Fibroblast of villous mesenchyme (primary cell): ENCODE measurements at regions not wholly inside any gene's neighbourhood (a gene's known extent, or its start where the extent isn't known, plus 50 kb on each side); places are given as distances from the start of the nearest gene placed in this dataset.

Experiments
- DNase-seq: peaks from one replicate; pipeline ENCODE4 v3.0.0-alpha.2; 2010; ENCODE audit warnings: low read depth
- H3K4me3 ChIP-seq: 2 replicates; pipeline ENCODE4 v1.5.1; 2011; ENCODE audit warnings: low read depth, mild to moderate bottlenecking, low read length
- CTCF ChIP-seq: IDR thresholded peaks from 2 replicates; pipeline ENCODE4 v1.5.1; 2012; ENCODE audit warnings: low read depth, mild to moderate bottlenecking, low read length; ENCODE audit not compliant: insufficient read depth

DNA sequence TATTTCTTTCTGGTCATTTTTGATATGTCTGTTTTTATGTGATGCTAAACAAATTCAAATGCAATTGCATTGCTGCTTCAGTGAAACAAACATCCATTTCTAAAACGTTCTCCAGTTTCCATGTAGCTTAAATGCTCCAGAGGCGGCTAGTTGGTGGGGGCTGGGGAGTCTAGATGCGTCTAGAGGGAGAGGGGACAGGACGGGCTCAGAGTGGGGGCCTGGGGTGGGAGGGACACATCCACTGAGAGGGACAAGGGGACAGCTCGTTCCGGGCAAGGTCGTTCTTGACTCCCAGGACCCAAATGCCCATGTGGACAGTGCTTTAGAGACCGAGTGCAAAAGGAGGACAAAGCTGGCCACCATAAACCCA, 102.3 kb downstream of the FOXL1 start:
- no peak for TF ChIP-seq CTCF
- no peak overlapping the region for H3K4me3 ChIP-seq
- no peak for DNase-seq

- H3K4me3 ChIP-seq: no peak overlapping the region
- DNase-seq: no peak
- TF ChIP-seq CTCF: no peak
These were observed 102.8 kb downstream of the FOXL1 start for GRCh38 chr16:86681031-86681756.

DNA sequence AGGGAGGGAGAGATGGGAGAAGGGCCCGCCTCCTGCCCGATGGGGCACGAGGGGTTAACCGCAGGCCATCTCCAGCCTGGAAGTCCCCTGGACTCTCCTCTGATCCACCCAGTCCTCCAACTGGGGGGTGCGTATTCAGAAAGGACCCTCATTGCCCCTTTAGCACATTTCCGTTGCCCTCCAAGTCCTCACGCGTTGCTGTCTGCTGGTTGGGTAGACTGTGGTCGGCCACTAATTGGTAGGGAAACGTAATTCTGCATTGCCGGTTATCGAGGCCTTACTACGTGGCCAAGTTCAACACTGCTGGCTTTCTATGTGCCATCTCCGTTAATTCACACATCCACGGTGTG, 103.4 kb downstream of the FOXL1 start:
- H3K4me3 ChIP-seq: no peak overlapping the region

DNA sequence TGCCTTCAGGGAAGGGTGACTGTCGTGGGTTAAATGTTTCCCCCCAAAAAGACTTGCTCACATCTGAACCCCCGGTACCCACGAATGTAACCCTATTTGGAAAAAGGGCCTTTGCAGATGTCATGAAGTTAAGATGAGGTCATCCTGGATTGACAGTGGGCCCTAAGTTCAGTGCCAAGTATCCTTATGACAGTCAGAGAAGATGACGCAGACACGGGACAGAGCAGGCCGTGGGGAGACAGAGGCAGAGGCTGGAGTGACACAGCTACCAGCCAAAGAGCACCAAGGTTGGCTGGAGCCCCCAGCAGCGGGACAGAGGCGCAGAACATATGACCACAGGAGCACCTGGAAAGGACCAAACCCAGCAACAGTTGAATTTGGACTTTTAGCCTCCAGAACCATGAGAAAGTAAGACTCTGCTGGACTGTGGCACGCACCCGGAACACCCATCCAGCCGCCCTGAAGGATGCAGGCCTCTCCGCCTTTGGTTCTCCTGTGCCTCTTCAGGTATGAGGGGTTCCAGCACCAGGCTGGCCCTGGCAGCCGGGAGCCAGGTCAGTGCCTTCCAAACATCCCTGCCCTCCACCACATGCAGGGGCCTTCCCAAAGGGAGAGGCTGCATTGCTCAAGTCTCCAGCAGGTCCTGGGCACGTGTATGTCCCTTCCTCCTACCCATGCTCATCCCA, 104.0 kb downstream of the FOXL1 start:
- no peak overlapping the region for H3K4me3 ChIP-seq
- DNase-seq: no peak
- no peak for TF ChIP-seq CTCF

More for the DNA sequence above, 103.4 kb downstream of the FOXL1 start:
- DNase-seq: no peak
- no peak for TF ChIP-seq CTCF

DNA sequence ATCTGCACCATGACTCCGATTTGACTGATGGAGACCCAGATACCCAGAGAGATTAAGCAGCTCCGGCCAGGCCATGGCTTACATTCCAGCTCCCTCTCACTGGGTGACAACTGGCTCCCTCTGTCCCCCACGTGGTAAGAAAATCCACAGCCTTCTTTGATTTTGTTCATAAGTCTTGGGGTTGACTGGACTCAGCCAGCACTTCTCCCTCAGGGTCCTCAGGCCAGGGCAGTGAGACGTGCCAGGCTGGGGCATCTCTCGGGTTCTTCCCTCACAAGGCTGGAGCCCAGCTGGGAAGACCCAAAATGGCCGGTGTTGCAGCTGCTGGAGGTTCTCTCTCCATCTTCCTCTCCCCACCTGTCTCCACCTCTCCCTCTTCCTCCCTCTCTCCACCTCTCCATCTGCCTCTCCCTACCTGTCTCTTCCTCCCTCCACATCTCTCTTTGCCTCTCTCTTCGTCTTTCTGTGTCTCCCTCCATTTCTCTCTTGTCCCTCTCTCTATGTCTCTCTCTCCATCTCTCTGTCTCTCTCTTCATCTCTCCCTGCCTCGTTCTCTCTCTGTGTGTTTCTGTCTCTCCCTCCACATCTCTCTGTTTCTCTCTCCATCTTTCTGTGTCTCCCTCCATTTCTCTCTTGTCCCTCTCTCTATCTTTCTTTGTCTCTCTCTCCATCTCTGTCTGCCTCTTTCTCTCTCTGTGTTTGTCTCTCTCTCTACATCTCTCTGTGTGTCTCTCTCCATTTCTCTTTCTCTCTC, 105.3 kb downstream of the FOXL1 start:
- no peak overlapping the region for H3K4me3 ChIP-seq
- TF ChIP-seq CTCF: no peak
- DNase-seq: no peak

GRCh38 chr16:86685076-86685475, 106.7 kb downstream of the FOXL1 start:
- no peak for TF ChIP-seq CTCF
- peak; percentile 60 for DNase-seq
- no peak overlapping the region for H3K4me3 ChIP-seq
